ENCODE measurements at regions not wholly inside any gene's neighbourhood (a gene's known extent, or its start where the extent isn't known, plus 50 kb on each side); places are given as distances from the start of the nearest gene placed in this dataset.

- Histone ChIP-seq H3K4me3 (ENCODE audit: low read depth, low read length, poor library complexity, severe bottlenecking) (no peak overlapping the region), H3K4me1 (ENCODE audit: insufficient read depth, low read length, poor library complexity, severe bottlenecking) (no peaks in the 10 kb centered on the region), H3K9me3 (ENCODE audit: low read length) (no peaks in the 10 kb centered on the region), H3K79me2 (ENCODE audit: insufficient read depth, low read depth, low read length) (no peaks in the 10 kb centered on the region), H3K4me2 (ENCODE audit: low read length) (no peak overlapping the region), H3K27ac (ENCODE audit: low read depth, low read length, poor library complexity, severe bottlenecking) (no peak overlapping the region), H4K20me1 (ENCODE audit: insufficient read depth, low read length) (no peaks in the 10 kb centered on the region), H3K36me3 (ENCODE audit: insufficient read depth, low read length) (no peaks in the 10 kb centered on the region), H3K9me2 (ENCODE audit: insufficient read depth, low read length) (no peaks in the 10 kb centered on the region), H2AFZ (ENCODE audit: low read length) (no peak overlapping the region)
- BruUV-seq (replicated peaks) = no TSS peak
- CTCF ChIA-PET (ENCODE audit: unreplicated experiment) = no interaction called here
- no peak for DNase-seq (ENCODE audit: low spot score)
- intact Hi-C loops (cut with micrococcal nuclease; ENCODE audit: unreplicated experiment) = no loop called here
- POLR2A ChIA-PET = no interaction called here
- TF ChIP-seq EZH2phosphoT487 (IDR thresholded peaks at IDR 0.05; ENCODE audit: borderline replicate concordance, low read depth, low read length) = no peak
Observed at GRCh38 chr9:89670801-89671434, 66.1 kb downstream of the GADD45G start.

- H3K79me2 ChIP-seq (ENCODE audit: insufficient read depth, low read depth, low read length) = no peaks in the 10 kb centered on the region
- no peak overlapping the region for H3K4me3 ChIP-seq (ENCODE audit: low read depth, low read length, poor library complexity, severe bottlenecking)
- TF ChIP-seq EZH2phosphoT487 (IDR thresholded peaks at IDR 0.05; ENCODE audit: borderline replicate concordance, low read depth, low read length) (no peak), CTCF (conservative IDR thresholded peaks at IDR 0.05; ENCODE audit: low read length) (no peak)
- no peak for DNase-seq (ENCODE audit: low spot score)
- no peak overlapping the region for H3K27ac ChIP-seq (ENCODE audit: low read depth, low read length, poor library complexity, severe bottlenecking)
- no peak overlapping the region for H3K4me2 ChIP-seq (ENCODE audit: low read length)
- H3K4me1 ChIP-seq (ENCODE audit: insufficient read depth, low read length, poor library complexity, severe bottlenecking) = no peaks in the 10 kb centered on the region
- H2AFZ ChIP-seq (ENCODE audit: low read length) = no peak overlapping the region
- no TSS peak for BruUV-seq (replicated peaks)
- no peaks in the 10 kb centered on the region for H3K36me3 ChIP-seq (ENCODE audit: insufficient read depth, low read length)
- ChIA-PET POLR2A (no interaction called here), CTCF (ENCODE audit: unreplicated experiment) (no interaction called here)
- no peaks in the 10 kb centered on the region for H3K9me3 ChIP-seq (ENCODE audit: low read length)
- no peaks in the 10 kb centered on the region for H3K9me2 ChIP-seq (ENCODE audit: insufficient read depth, low read length)
- no peaks in the 10 kb centered on the region for H4K20me1 ChIP-seq (ENCODE audit: insufficient read depth, low read length)
- intact Hi-C loops (cut with micrococcal nuclease; ENCODE audit: unreplicated experiment) = no loop called here
Observed at GRCh38 chr9:89674667-89675057, 69.8 kb downstream of the GADD45G start.

GRCh38 chr9:89675058-89675742 lies 70.4 kb downstream of the GADD45G start:
- DNase-seq (ENCODE audit: low spot score) = no peak
- CTCF ChIA-PET (ENCODE audit: unreplicated experiment) = no interaction called here
- Histone ChIP-seq H4K20me1 (ENCODE audit: insufficient read depth, low read length) (no peaks in the 10 kb centered on the region), H3K4me1 (ENCODE audit: insufficient read depth, low read length, poor library complexity, severe bottlenecking) (no peaks in the 10 kb centered on the region), H3K9me2 (ENCODE audit: insufficient read depth, low read length) (no peaks in the 10 kb centered on the region), H3K9me3 (ENCODE audit: low read length) (no peaks in the 10 kb centered on the region), H3K36me3 (ENCODE audit: insufficient read depth, low read length) (no peaks in the 10 kb centered on the region), H3K4me3 (ENCODE audit: low read depth, low read length, poor library complexity, severe bottlenecking) (no peak overlapping the region), H3K4me2 (ENCODE audit: low read length) (no peak overlapping the region), H2AFZ (ENCODE audit: low read length) (no peak overlapping the region), H3K79me2 (ENCODE audit: insufficient read depth, low read depth, low read length) (no peaks in the 10 kb centered on the region), H3K27ac (ENCODE audit: low read depth, low read length, poor library complexity, severe bottlenecking) (no peak overlapping the region)
- intact Hi-C loops (cut with micrococcal nuclease; ENCODE audit: unreplicated experiment) = no loop called here
- TF ChIP-seq EZH2phosphoT487 (IDR thresholded peaks at IDR 0.05; ENCODE audit: borderline replicate concordance, low read depth, low read length) (no peak), CTCF (conservative IDR thresholded peaks at IDR 0.05; ENCODE audit: low read length) (no peak)
- POLR2A ChIA-PET = no interaction called here
- BruUV-seq (replicated peaks) = no TSS peak

Data from OCI-LY7 (cell line).